UCSD-AML1 (cell line): ENCODE measurements at regions not wholly inside any gene's neighbourhood (a gene's known extent, or its start where the extent isn't known, plus 50 kb on each side); places are given as distances from the start of the nearest gene placed in this dataset.
A peak's percentile ranks its signal among the peaks of the same experiment; 100 is the strongest.

ENCODE experiments used
- DNase-seq: peaks from one replicate; lab custom pipeline; 2025; ENCODE audit not compliant: unreplicated experiment; lab: John Stamatoyannopoulos, UW

- no peak for DNase-seq
These were observed 56.1 kb downstream of the KCNRG start for GRCh38 chr13:50071379-50071778.

- DNase-seq: no peak
These were observed 57.4 kb downstream of the KCNRG start for GRCh38 chr13:50072676-50073075.

- no peak for DNase-seq
These were observed 58.1 kb downstream of the KCNRG start for GRCh38 chr13:50073340-50073739.

- no peak for DNase-seq
These were observed 59.6 kb downstream of the KCNRG start for GRCh38 chr13:50074843-50075242.

- DNase-seq: no peak
These were observed 60.4 kb downstream of the KCNRG start for GRCh38 chr13:50075619-50076097.

- DNase-seq: no peak
These were observed 62.2 kb downstream of the KCNRG start for GRCh38 chr13:50077431-50077830.

- DNase-seq: no peak
These were observed 63.1 kb downstream of the KCNRG start for GRCh38 chr13:50078231-50078894.

GRCh38 chr13:50078895-50079654 lies 63.8 kb downstream of the KCNRG start:
- DNase-seq: no peak

- no peak for DNase-seq
These were observed 64.5 kb downstream of the KCNRG start for GRCh38 chr13:50079655-50080202.

GRCh38 chr13:50080203-50080910 lies 65.1 kb downstream of the KCNRG start:
- peak; percentile 48 for DNase-seq

- DNase-seq: peak; percentile 65
These were observed 65.9 kb downstream of the KCNRG start for GRCh38 chr13:50080911-50081678.

GRCh38 chr13:50081679-50082425 lies 66.6 kb downstream of the KCNRG start:
- peak; percentile 99 for DNase-seq

- peak; percentile 75 for DNase-seq
These were observed 67.4 kb downstream of the KCNRG start for GRCh38 chr13:50082426-50083281.

- DNase-seq: no peak
These were observed 69.8 kb downstream of the KCNRG start for GRCh38 chr13:50085063-50085462.

GRCh38 chr13:50089633-50090032 lies 74.4 kb downstream of the KCNRG start:
- no peak for DNase-seq

- no peak for DNase-seq
These were observed 75.0 kb downstream of the KCNRG start for GRCh38 chr13:50090211-50090610.

GRCh38 chr13:50094615-50095293 lies 79.5 kb downstream of the KCNRG start:
- DNase-seq: no peak

- no peak for DNase-seq
These were observed 83.4 kb downstream of the KCNRG start for GRCh38 chr13:50098693-50099092.

GRCh38 chr13:50099473-50099872 lies 84.2 kb downstream of the KCNRG start:
- no peak for DNase-seq
